NCI-H524 treated with DMSO at 0.1 percent for 48 hours (cell line): ENCODE measurements at regions not wholly inside any gene's neighbourhood (a gene's known extent, or its start where the extent isn't known, plus 50 kb on each side); places are given as distances from the start of the nearest gene placed in this dataset.

Experiments used
- DNase-seq: peaks from one replicate; lab custom pipeline; 2025; lab: John Stamatoyannopoulos, UW

DNA sequence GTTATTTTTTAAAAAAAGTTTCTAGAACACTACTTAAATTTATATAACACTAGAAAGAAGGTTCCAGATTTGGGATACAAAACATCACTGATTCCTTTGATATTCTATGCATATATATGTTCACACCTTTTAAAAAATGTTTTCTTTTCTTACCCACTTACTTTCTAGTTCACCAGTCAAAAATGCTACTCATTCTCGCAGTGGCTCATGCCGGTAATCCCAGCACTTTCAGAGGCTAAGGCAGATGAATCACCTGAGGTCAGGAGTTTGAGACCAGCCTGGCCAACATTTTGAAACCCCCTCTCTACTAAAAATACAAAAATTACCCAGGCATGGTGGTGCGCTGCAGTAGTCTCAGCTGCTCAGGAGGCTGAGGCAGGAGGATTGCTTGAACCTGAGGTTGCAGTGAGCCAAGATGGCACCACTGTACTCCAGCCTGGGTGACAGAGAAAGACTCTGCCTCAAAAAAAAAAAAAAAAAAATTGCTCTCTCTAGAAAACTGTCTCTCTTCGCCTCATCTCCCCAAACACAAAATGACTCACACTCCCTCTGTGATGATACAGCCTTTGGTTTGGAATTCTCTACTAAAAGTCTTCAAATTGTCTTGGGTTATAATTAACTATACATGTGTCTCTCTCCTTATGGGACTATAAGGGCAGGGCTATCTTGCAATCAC, 52.6 kb upstream of the TGFBR2 start:
- DNase-seq, result no peak

DNA sequence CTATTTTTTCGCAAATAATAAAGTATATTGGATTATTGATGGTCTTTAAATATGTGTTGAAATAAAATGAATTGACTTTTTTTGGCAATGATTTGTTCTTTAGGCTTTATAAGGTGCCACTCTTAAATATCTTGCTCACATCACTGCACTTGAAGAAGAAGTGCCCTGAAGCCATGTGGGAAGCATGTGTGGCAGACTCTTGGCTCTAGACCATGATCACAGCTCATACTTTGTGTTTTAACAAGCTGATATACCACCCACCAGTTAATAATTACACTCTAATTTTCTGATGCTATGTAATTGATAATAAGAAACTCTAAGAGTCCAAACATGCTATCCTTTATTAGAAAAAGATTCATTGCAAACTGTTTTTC, 52.1 kb upstream of the TGFBR2 start:
- DNase-seq, result no peak

DNA sequence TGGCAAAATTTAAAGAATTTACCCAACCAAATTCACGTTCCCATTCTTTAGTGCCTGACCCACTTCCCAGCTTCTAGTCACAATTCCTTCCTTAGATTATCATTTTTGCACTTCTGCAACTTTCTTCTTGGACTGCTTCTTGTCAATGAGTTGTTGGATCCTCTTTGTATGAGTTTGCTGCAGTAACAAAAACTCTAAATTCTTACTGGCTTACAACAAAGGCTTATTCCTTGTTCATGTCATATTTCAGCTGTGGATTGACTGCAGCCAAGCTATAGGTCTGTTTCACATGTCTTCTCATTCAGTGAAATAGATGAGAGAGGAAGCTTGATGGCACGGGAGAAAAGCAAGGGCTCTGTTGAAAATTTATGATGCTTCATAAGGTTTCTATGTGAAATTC, 50.4 kb upstream of the TGFBR2 start:
- no peak for DNase-seq
